Transverse colon (tissue), 4 donors: ENCODE measurements at regions not wholly inside any gene's neighbourhood (a gene's known extent, or its start where the extent isn't known, plus 50 kb on each side); places are given as distances from the start of the nearest gene placed in this dataset.

ENCODE experiments used
- DNase-seq: peaks from one replicate; pipeline ENCODE4 v3.0.0-alpha.2; 2019
- H3K27ac ChIP-seq, 4 donors: fragments of 200-600 bp; sonication (generic); 2 replicates each; pipeline ENCODE4 v1.5.1; 2016 to 2018; ENCODE audit warnings: inconsistent platforms in 4 of 4
- H3K27me3 ChIP-seq: fragments of 200-600 bp; sonication (generic); 2 replicates; pipeline ENCODE4 v1.5.1; 2017; ENCODE audit warnings: inconsistent platforms
- H3K36me3 ChIP-seq, 4 donors: fragments of 200-600 bp; sonication (generic); 2 replicates each; pipeline ENCODE4 v1.5.1; 2017 to 2019; ENCODE audit warnings: inconsistent platforms in 4 of 4
- H3K4me1 ChIP-seq, 4 donors: fragments of 200-600 bp; sonication (generic); 2 replicates each; pipeline ENCODE4 v1.5.1; 2017 to 2020; ENCODE audit warnings: inconsistent platforms in 4 of 4
- H3K4me3 ChIP-seq, 4 donors: fragments of 200-600 bp; sonication (generic); 1 replicate in 1 of 4; 2 replicates in 3 of 4; pipeline versions ENCODE4 v1.5.1 to v1.6.1; 2017 to 2019; ENCODE audit warnings: inconsistent platforms in 4 of 4
- H3K9me3 ChIP-seq, 2 donors: fragments of 200-600 bp; sonication (generic); 2 replicates each; pipeline ENCODE4 v1.5.1; 2017 to 2019; ENCODE audit warnings: inconsistent platforms in 2 of 2
- CTCF ChIP-seq, 5 experiments: fragments of 200-600 bp in 3 of 5; fragments of 450-650 bp in 2 of 5; sonication (generic) in 3 of 5; IDR thresholded peaks; 1 replicate in 2 of 5; 2 replicates in 3 of 5; pipeline ENCODE4 v1.5.1; 2016 to 2017; ENCODE audit warnings: antibody characterized with exemption in 5 of 5, inconsistent platforms in 3 of 5, mild to moderate bottlenecking in 2 of 5, moderate library complexity in 1 of 5
- EP300 ChIP-seq: sonication (generic); formaldehyde crosslinking; IDR thresholded peaks from one replicate; pipeline ENCODE4 v1.6.1; 2017; ENCODE audit warnings: antibody characterized with exemption, low read depth
- POLR2A ChIP-seq: fragments of 450-650 bp; IDR thresholded peaks from one replicate; pipeline ENCODE4 v1.6.1; 2016; ENCODE audit warnings: antibody characterized with exemption, mild to moderate bottlenecking, moderate library complexity
- POLR2AphosphoS5 ChIP-seq, 3 donors: sonication (generic); formaldehyde crosslinking; IDR thresholded peaks; one replicate each; pipeline ENCODE4 v1.6.1; 2016; ENCODE audit warnings: antibody characterized with exemption in 3 of 3
- WGBS, 2 donors: methylation state at CpG; one replicate each; pipeline ENCODE4 v1.1.5; 2018; ENCODE audit warnings: low coverage in 1 of 2; 5-methylcytosine and 5-hydroxymethylcytosine counted together
- in situ Hi-C, 4 donors: fragments of 200-750 bp; cut with MboI; loops; one replicate each; pipeline versions ENCODE4 v1.15.0 to v1.15.1; 2017; ENCODE audit warnings: low sequenced_read_pairs in 3 of 4, low pct_ligation_motif_present in 1 of 4, low pct_unique_long_range_greater_than_20kb in 1 of 4
- intact Hi-C: fragments of 100-400 bp; cut with DNase I; formaldehyde crosslinking; loops from one replicate; pipeline ENCODE4 v1.15.1; 2023; ENCODE audit warnings: low total_unique reads

GRCh38 chr14:99039331-99040041 is 232.5 kb downstream of the BCL11B start:
- in situ Hi-C loops (no loop called here), intact Hi-C loops (no loop called here)
- DNase-seq = no peak

GRCh38 chr14:99040052-99040451 is 231.9 kb downstream of the BCL11B start:
- Histone ChIP-seq H3K27me3 (no peaks in the 10 kb centered on the region), H3K9me3 (no peaks in the 10 kb centered on the region), H3K4me1 (peaks cover 0 to 8% (median 0%) of the 10 kb centered on the region in 4 donors), H3K27ac (no peak overlapping the region), H3K36me3 (no peaks in the 10 kb centered on the region), H3K4me3 (no peak overlapping the region)
- no peak for DNase-seq
- in situ Hi-C loops (no loop called here), intact Hi-C loops (no loop called here)
- no peak for TF ChIP-seq EP300
- no peak for TF ChIP-seq POLR2A
- no peak for TF ChIP-seq POLR2AphosphoS5 (IDR thresholded peaks at IDR 0.05)
- TF ChIP-seq CTCF (IDR thresholded peaks at IDR 0.05) = no peak
- WGBS, 2 donors = 85 to 90% methylated on average over 6 to 14 of the region's 18 CpGs

More at GRCh38 chr14:99039331-99040041, 232.5 kb downstream of the BCL11B start:
- H3K4me3 ChIP-seq = no peak overlapping the region
- no peaks in the 10 kb centered on the region for H3K9me3 ChIP-seq
- no peak for TF ChIP-seq EP300
- TF ChIP-seq POLR2AphosphoS5 (IDR thresholded peaks at IDR 0.05) = no peak
- no peak for TF ChIP-seq CTCF (IDR thresholded peaks at IDR 0.05)
- TF ChIP-seq POLR2A = no peak
- no peaks in the 10 kb centered on the region for H3K27me3 ChIP-seq
- no peak overlapping the region for H3K27ac ChIP-seq
- no peaks in the 10 kb centered on the region for H3K36me3 ChIP-seq
- H3K4me1 ChIP-seq = peaks cover 0 to 8% (median 0%) of the 10 kb centered on the region in 4 donors
- 87% methylated on average over 12 of the region's 12 CpGs; no CpG with 5 or more reads in 1 of the 2 donors for WGBS, 2 donors

- WGBS, 2 donors = 87 to 100% methylated on average over 1 to 17 of the region's 17 CpGs
- Histone ChIP-seq H3K27me3 (no peaks in the 10 kb centered on the region), H3K4me1 (peaks cover 0 to 4% (median 0%) of the 10 kb centered on the region in 4 donors), H3K27ac (no peak overlapping the region), H3K36me3 (no peaks in the 10 kb centered on the region), H3K9me3 (no peaks in the 10 kb centered on the region), H3K4me3 (no peak overlapping the region)
- TF ChIP-seq POLR2AphosphoS5 (IDR thresholded peaks at IDR 0.05) = no peak
- no peak for TF ChIP-seq EP300
- TF ChIP-seq CTCF (IDR thresholded peaks at IDR 0.05) = no peak
- TF ChIP-seq POLR2A = no peak
- DNase-seq = no peak
- in situ Hi-C loops = no loop called here
- intact Hi-C loops = no loop called here
Measured at GRCh38 chr14:99040711-99041110, 231.3 kb downstream of the BCL11B start.

GRCh38 chr14:99041141-99041819 is 230.7 kb downstream of the BCL11B start:
- no peaks in the 10 kb centered on the region for H3K9me3 ChIP-seq
- no peak overlapping the region for H3K27ac ChIP-seq
- TF ChIP-seq POLR2A (no peak), POLR2AphosphoS5 (IDR thresholded peaks at IDR 0.05) (no peak), EP300 (no peak), CTCF (IDR thresholded peaks at IDR 0.05) (no peak)
- no peak overlapping the region for H3K4me3 ChIP-seq
- H3K4me1 ChIP-seq = peaks cover 0 to 2% (median 0%) of the 10 kb centered on the region in 4 donors
- intact Hi-C loops = no loop called here
- 83 to 86% methylated on average over 3 to 8 of the region's 8 CpGs for WGBS, 2 donors
- H3K36me3 ChIP-seq = no peaks in the 10 kb centered on the region
- DNase-seq = no peak
- in situ Hi-C loops = no loop called here
- H3K27me3 ChIP-seq = no peaks in the 10 kb centered on the region
